HG02642 (cell line): ENCODE measurements at regions not wholly inside any gene's neighbourhood (a gene's known extent, or its start where the extent isn't known, plus 50 kb on each side); places are given as distances from the start of the nearest gene placed in this dataset.
"Not testable (repeated sequence)": the region's sequence is repeated elsewhere in the genome, so short reads cannot be mapped to it uniquely, and the experiment has no call there.

ENCODE experiments used
- ATAC-seq: cut with Tn5 transposase; IDR thresholded peaks from one replicate; pipeline ENCODE4 v1.9.1; 2021; ENCODE audit warnings: mild to moderate bottlenecking; ENCODE audit not compliant: unreplicated experiment, poor library complexity

DNA sequence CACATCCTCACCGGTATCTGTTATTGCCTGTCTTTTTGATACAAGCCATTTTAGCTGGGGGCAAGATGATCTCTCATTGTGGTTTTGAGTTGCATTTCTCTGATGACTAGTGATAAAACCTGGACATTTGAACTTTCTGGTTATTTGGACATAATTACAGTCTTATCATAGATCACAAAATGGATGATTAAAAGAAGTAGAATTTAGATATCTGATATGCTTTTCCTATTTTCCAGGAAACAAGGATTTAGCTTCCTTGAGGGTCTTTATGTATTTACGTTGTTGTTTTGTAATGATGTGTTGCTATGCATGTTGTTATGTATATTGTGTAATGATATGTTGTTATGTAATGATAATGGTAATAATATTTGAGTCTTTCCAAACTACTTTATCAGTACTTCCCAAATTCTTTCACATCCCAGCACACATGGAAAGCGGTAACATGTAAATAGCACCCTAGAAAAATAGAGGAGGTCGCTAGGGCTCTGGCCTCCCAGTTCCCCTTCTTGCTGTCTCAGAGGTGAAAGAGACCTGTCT, 53.8 kb downstream of the GJD2 start:
- ATAC-seq, result no peak

DNA sequence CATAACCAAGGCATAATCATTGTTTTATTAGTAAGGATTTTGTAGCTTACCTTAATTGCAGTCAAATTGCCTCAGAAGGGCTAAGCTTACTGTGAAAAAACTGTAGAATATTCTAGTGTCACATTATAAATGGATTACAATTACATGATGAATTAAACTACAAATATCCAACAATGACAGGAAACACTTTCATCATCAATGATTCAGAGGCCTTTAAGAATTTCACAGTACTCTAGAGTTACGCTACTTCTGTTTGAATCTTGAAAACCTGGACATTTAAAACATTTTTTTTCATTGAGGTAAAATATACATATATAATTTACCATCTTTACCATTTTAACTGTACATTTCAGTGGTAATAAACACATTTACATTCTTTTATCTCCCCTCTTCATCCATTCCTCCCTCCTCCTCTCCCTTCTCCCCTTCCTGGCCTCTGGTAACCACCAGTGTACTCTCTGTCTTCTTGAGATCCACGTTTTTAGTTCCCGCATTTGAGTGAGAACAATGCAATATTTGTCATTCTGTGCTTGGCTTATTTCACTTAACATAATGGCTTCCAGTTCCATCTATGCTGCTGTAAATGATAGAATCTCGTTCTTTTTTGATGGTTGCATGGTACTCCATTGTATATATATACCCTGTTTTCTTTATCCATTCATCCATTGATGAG, 54.7 kb downstream of the GJD2 start:
- ATAC-seq, result no peak

DNA sequence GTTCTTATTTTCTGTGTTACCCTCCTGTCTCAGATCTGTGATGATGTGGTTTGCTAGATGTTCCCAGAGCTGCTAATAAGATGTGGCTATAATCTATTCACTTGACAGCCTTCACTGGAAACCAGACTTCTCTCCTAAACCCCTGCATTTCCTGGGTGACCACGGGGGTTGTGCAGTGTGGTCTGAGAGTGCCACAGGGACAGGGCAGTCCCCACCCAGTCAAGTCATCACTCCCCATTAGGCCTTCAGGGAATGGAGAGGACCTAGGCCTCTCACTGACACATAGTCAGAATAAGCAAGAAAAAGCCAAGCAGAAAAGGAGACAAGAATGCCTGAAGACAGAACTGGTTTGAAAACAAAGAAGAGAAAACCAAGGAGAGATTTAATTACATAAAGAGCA, 58.3 kb downstream of the GJD2 start:
- ATAC-seq, result no peak

DNA sequence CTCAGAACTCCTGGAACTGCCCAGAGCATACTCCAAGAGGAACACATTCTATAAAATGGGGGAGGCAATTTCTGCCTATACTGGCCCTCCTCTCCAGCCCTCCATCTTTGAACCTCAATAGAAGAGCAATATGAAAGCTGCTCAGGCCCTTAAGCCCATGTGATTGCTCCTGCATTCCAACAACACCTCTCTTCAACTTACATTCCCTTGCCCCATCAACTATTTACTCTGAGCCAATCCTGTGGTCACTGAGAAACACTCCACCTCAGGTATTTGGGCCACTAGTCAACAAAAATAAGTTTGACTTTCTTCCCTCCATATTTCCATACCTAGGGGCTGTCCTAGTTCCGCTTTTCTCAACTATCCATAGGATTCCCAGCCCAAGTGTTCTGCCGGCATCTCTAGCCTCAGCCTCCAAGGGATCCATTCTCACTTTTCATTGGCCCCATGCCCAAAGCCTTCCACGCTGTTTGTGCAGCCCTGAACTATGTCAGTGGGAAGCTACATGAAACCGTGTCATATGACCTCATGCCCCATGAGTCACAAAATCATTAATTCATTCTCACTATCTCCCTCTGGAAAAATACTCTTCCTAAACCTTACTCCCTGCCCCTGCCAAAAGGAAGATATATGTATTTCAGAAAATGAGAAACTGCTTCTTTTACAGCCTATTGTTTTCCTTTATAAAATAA, 61.6 kb downstream of the GJD2 start:
- no peak for ATAC-seq

DNA sequence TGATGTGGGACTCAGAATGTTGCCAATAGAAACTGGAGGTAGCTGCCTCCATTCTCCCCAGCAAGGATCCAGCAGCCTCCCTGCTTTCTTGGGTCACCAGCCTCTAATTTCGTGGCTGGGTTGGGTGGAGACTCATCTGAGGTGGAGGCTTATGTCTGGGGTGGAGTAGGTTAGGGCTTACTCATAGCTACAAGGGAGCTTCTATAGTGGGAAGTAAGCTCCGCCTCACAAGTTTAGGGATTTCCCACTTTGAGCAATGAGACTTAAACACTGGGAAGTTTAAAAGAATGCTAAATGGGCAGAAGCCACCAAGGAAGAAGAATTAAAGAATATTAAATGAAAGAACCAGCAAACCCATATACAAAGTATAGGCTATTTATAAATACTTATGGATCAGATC, 63.8 kb downstream of the GJD2 start:
- no peak for ATAC-seq

DNA sequence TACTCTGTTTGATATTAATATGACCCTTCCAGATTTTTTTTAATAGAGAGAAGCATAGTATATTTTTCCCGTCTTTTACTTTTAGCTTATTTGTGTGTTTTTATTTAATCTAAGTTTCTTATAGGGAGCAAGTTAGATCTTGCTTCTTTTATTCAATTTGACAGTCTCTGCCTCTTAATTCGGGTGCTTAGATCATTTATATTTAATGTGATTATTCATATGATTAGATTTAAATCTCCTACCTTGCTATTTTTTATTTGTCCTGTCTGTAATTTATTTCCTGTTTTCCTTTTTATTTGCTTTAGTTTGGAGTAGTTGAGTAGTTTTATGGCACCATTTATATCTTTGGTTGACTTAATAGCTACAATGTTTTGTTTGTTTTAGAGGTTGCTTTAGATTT, 66.1 kb downstream of the GJD2 start:
- ATAC-seq, result no peak

DNA sequence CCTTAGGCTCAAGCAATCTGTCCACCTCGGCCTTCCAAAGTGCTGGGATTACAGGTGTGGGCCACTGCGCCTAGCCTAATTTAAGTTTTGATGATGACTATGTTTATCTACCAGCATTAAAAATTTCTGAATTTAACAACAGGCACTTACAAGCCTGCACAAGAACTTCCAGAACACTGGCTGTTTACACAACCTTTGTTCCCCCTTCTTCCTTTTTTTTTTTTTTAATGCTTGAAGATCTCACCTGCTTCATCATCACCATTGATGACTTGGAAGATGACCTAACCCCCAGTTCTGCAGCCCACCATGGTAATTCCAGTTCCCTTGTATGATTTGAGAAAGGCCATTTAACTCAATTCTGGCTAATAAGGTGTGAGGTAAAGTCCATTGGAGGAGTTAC, 70.4 kb downstream of the GJD2 start:
- ATAC-seq, result no peak

DNA sequence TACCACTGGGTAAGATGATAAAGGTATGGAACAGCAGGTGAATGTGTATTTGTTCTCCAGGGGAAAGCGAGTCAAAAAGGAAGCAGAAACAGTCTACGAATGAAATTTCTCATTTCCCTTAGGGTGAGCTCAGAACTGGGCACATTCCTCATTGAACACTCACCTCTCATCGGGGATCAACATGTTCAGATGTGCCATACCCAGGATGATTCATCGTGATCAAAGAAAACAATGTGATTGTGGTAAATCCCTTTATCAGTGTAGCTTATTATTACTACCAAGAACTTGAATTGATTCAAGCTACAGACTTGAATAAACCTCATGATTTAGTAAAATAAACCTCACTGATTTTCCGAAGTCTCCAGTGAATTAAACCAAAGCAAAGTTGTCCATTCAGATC, 72.1 kb downstream of the GJD2 start:
- no peak for ATAC-seq

DNA sequence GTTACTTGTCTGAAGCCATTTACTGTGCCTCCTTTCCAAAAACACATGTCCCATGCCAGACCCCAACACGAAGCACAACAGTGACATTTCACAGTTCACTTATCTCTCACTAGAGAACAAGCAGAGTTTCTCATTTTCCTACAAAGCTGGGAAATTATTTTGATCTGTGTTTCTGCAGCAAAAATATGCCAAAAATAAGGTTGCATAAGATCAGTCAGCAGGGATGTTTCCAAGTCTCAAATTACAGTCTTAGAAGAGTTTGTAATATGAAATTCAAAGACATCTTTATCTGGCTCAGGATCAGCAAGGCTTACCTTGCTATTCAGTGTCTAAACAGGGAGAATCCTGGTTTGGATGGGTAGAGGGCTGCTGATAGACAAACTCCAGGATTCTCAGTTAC, 75.5 kb downstream of the GJD2 start:
- no peak for ATAC-seq

DNA sequence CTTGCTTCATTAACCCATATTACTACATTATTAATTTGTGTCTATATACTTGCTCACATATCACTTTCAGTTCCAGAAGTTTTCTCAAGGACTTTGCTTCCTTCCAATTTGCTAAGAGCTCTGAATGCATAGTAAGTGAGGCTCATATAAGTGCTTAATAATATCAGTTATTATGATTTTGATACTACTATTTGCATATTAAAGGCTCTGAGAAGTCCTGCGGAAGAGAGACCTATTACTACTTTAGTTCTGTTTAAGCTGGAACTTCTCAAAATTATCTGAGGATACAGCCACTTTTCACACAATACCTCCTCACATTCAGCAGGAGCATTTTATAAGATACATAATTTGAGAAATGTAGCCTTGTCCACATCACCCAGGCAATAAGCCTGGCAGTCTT, 81.6 kb downstream of the GJD2 start:
- no peak for ATAC-seq

DNA sequence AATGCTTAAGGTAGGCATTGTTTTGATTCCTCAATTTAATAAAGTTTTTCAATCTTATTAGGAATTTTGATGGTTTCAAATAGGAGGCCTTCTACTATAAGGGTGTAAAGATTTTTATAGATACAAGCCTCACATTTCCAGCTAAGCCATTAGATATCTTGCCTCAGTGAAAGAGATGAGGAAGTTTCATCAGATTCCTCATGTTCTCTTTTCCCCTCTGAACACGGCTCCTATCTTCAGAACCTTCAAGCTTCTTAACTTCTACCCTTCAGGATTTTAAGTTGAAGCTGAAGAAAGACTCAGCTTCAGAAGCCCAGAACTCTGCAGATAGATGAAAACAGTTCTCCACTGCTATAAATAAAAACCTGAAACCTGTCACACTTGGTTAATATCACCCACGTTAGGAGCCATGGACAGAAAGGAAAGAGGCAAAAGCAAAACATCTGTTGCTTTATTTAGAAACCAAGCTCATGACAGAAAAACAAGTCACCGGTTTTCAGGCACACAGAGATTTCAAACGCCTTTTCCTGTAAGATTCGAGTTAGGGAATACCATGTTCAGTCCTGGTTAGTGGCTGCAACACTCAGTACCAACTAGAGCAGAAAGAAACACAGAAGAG, 82.2 kb upstream of the GOLGA8B start:
- no peak for ATAC-seq

DNA sequence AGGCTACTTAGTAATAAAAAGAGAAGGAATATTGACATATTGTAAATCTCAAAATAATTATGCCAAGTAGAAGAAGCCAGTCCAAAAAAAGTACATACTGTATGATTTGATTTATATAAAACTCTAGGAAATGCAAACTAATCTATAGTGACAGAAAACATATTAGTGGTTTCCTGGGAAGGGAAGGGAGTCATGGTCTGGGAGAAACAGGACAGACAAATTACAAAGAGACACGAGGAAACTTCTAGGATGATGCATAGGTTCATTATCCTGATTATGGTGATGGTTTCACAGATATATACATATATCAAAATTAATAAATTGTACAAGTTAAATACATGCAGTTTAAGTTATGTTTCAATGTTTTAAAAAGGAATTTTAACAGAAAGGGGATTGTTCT, 81.0 kb upstream of the GOLGA8B start:
- no peak for ATAC-seq

DNA sequence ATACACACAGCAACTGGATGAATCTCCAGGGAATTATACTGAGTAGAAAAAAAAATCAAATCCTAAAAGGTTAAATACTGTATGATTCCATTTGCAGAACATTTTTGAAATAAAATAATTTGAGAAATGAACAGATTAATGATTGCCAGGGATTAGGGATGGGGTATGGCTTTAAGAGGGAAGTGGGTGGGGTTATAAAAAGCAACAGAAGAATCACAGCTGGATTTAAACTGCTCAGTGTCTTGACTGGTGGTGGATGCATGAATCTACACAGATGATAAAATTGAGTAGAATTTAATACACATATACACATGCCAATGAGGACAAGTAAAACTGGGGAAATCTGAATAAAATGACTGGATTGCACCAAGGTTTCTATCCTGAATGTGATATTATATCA, 79.7 kb upstream of the GOLGA8B start:
- no peak for ATAC-seq

DNA sequence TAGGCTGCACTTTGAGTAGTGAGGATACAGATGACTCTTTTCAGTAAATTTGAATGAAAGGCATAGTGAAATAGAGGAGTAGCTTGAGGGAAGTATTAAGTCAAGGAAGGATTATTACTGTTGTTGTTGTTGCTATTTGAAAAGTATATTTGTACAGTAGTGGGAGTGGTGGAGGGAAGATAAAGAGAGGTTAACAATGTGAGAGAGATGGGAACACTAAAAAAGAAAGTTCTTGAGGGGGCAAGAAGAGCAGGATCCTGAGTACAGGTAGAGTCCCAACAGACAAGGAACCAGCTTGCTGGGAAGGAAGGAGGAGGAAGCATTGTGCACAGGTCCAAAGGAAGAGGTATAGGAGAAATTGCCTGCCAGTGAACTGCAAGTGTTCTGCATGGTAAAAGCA, 75.6 kb upstream of the GOLGA8B start:
- ATAC-seq, result no peak

DNA sequence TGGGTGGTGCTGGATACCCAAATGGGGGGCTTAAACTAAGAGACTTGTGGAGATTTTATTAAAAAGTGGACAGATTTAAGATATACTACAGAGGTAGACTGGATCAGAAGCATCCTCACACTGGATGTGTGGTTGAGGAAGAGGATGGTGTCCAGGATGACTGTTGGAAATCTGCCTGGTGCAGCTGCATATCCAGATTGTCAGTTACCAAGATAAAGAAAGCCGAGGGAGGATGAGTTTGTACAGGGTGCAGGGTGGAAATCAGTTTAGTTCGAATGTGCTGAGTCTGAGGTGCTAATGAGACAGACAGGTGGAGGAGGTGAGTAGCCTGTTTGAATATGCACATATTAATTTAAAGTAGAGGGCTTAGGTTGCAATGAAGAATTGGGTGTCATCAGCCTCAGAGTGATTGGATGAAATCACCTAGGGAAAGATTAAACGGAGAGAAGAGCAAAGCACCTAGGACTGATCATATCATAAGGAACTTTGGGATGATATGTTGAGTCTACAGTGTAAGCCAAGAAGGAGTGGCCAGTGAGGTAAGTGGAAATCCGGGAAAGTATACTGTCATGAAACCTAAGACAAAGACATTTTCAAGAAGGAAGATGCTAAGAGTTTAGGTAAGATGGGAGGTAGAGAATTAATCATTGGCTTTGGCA, 74.1 kb upstream of the GOLGA8B start:
- no peak for ATAC-seq

DNA sequence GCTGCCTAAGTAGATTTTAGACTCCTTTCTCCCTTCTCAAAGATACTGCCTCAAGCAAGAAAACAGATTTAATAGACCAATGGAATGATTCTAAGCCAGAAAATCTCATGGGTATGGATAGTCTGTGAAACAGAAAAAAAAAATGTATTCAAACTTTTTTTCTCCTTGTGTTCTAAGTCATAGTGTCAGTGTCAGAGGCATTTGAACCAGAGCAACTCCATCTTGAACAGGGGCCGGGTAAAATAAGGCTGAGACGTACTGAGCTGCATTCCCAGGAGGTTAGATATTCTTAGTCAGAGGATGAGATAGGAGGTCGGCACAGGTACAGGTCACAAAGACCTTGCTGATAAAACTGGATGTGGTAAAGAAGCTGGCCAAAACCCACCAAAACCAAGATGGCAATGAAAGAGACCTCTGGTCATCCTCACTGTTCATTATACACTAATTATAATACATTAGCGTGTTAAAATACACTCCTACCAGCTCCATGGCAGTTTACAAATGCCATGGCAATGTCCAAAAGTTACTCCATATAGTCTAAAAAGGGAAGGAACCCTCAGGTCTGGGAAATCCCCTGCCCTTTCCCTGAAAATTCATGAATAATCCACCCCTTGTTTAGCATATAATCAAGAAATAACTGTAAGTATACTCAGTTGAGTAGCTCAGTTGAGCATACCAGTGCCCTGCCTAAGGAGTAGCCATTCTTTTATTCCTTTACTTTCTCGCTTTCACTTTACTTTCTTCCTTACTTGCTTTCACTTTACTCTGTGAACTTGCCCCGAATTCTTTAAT, 72.8 kb upstream of the GOLGA8B start:
- ATAC-seq, result no peak

DNA sequence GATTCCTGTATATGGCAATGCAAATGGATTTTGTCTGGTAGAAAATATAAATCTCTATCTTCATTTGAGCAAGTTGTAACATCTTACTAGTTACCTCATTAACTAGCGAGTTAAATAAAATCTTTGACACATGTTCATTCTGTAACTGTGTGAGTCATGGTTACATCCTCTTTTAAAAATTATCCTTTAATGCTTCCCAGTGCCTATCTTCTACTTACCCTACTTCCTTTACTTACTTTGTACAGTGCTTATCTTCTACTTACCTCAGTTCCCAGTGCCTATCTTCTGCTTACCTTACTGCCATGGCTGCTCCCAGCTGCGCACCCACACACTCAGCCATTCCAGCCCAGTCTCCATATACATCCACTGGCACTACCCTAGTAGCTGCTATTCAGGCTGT, 71.9 kb upstream of the GOLGA8B start:
- no peak for ATAC-seq

DNA sequence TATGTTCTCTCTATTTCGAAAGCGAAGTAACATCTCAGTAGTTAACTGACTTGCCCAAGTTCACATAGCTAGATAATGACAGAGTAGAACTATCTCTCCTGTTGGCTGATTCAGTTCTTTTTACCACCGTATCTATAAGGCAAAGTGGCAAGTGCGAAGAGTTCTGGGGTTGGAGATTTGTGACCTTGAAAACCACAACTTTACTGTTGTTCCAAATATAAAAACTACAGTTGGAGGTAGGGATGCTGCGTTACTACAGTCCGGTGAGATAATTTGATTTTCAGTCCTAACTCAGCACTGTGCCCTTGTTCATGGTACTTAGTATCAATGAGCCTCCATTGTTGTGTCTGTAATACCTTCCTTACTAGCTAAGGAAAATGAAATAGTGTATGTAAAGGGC, 71.2 kb upstream of the GOLGA8B start:
- ATAC-seq, result no peak

DNA sequence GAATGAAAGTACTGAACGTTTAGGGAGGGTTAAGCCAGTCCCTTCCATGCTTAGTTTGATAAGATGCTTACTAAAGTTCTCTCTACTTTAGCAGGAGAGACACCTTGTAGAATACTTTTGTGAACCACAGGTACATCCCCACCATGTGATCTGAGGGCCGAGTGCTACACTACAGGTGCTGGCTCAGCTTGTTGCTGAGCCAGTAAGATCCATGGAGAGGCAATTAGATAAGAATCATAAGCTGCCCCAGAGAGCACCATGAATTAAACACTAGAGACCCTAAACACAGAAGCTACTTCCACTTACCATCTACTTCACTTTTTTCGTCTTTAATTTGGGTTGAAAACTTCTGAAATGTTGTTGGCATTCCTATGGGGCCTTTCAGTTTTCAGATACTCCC, 70.5 kb upstream of the GOLGA8B start:
- no peak for ATAC-seq

DNA sequence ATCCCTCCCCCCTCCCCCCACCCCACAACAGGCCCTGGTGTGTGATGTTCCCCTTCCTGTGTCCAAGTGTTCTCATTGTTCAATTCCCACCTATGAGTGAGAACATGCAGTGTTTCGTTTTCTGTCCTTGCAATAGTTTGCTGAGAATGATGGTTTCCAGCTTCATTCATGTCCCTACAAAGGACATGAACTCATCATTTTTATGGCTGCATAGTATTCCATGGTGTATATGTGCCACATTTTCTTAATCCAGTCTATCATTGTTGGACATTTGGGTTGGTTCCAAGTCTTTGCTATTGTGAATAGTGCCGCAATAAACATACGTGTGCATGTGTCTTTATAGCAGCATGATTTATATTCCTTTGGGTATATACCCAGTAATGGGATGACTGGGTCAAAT, 69.9 kb upstream of the GOLGA8B start:
- not testable (repeated sequence) for ATAC-seq

DNA sequence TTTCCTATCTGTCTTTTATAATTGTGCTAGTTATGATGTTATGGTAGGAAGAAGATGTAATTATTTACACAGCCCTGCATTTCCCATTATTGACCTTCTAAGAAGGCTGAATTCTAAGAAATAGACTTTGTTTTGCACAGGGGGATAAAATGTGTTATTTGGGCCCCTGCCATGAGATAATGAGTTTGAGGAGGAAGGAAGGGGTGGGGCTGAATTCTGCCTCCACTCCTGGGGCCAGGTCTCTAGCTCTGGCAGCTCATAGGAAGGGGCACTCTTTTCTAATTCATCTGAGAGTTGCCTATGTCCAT, 69.2 kb upstream of the GOLGA8B start:
- ATAC-seq, result no peak
